Dedifferentiated amniotic fluid mesenchymal stem cell (primary cell): ENCODE measurements at regions not wholly inside any gene's neighbourhood (a gene's known extent, or its start where the extent isn't known, plus 50 kb on each side); places are given as distances from the start of the nearest gene placed in this dataset.
"Not testable (repeated sequence)": the region's sequence is repeated elsewhere in the genome, so short reads cannot be mapped to it uniquely, and the experiment has no call there.

Experiments
- DNase-seq: peaks from one replicate; pipeline ENCODE4 v3.0.0-alpha.2; 2016; ENCODE audit errors: extremely low spot score

GRCh38 chr10:63920926-63921325 is 399.7 kb downstream of the REEP3 start:
- no peak for DNase-seq

GRCh38 chr10:63921908-63922467 is 400.8 kb downstream of the REEP3 start:
- DNase-seq, result no peak

- no peak for DNase-seq
These were observed 401.5 kb downstream of the REEP3 start for GRCh38 chr10:63922468-63923284.

- DNase-seq, result no peak
These were observed 408.7 kb downstream of the REEP3 start for GRCh38 chr10:63929831-63930467.

GRCh38 chr10:63930584-63930983 is 409.4 kb downstream of the REEP3 start:
- DNase-seq, result no peak

- no peak for DNase-seq
These were observed 414.5 kb downstream of the REEP3 start for GRCh38 chr10:63935705-63936104.

GRCh38 chr10:63940277-63940922 is 419.2 kb downstream of the REEP3 start:
- DNase-seq, result no peak

GRCh38 chr10:63964406-63964805 is 443.2 kb downstream of the REEP3 start:
- no peak for DNase-seq

GRCh38 chr10:63965846-63966245 is 444.6 kb downstream of the REEP3 start:
- no peak for DNase-seq

- no peak for DNase-seq
These were observed 452.0 kb downstream of the REEP3 start for GRCh38 chr10:63972949-63973827.

- DNase-seq, result peak; percentile 17
These were observed 455.3 kb downstream of the REEP3 start for GRCh38 chr10:63976538-63976937.

- DNase-seq, result no peak
These were observed 456.2 kb downstream of the REEP3 start for GRCh38 chr10:63977329-63977923.

GRCh38 chr10:63980870-63981269 is 459.7 kb downstream of the REEP3 start:
- DNase-seq, result not testable (repeated sequence)

GRCh38 chr10:63984061-63984460 is 462.9 kb downstream of the REEP3 start:
- DNase-seq, result not testable (repeated sequence)

GRCh38 chr10:63986536-63986935 is 465.3 kb downstream of the REEP3 start:
- no peak for DNase-seq

- no peak for DNase-seq
These were observed 466.0 kb downstream of the REEP3 start for GRCh38 chr10:63987212-63987611.

GRCh38 chr10:63994371-63994770 is 473.2 kb downstream of the REEP3 start:
- DNase-seq, result no peak

- no peak for DNase-seq
These were observed 486.0 kb downstream of the REEP3 start for GRCh38 chr10:64007157-64007556.

- no peak for DNase-seq
These were observed 489.5 kb downstream of the REEP3 start for GRCh38 chr10:64010711-64011110.

GRCh38 chr10:64011912-64012714 is 490.9 kb downstream of the REEP3 start:
- no peak for DNase-seq
